Stimulated activated CD8-positive, alpha-beta memory T cell treated with anti-CD3 and anti-CD28 coated beads, Interleukin-4, amount 100 ng/mL, for 4 hours (primary cell): ENCODE measurements at regions not wholly inside any gene's neighbourhood (a gene's known extent, or its start where the extent isn't known, plus 50 kb on each side); places are given as distances from the start of the nearest gene placed in this dataset.

Experiments used
- DNase-seq, 2 donors: peaks; one replicate each; pipeline ENCODE4 v3.0.0-alpha.2; 2020; ENCODE audit warnings: low read depth in 2 of 2, low spot score in 1 of 2

- no peak for DNase-seq
Measured at GRCh38 chr15:98139337-98139736, 178.8 kb downstream of the ARRDC4 start.

GRCh38 chr15:98142572-98142971 is 182.1 kb downstream of the ARRDC4 start:
- DNase-seq: no peak

- no peak for DNase-seq
Measured at GRCh38 chr15:98143116-98143515, 182.6 kb downstream of the ARRDC4 start.

- DNase-seq: no peak
Measured at GRCh38 chr15:98144388-98144787, 183.9 kb downstream of the ARRDC4 start.

- DNase-seq: no peak
Measured at GRCh38 chr15:98146031-98146820, 185.7 kb downstream of the ARRDC4 start.

GRCh38 chr15:98147415-98147814 is 186.9 kb downstream of the ARRDC4 start:
- DNase-seq: no peak

GRCh38 chr15:98150084-98150483 is 189.6 kb downstream of the ARRDC4 start:
- DNase-seq: no peak

- no peak for DNase-seq
Measured at GRCh38 chr15:98150536-98150935, 190.0 kb downstream of the ARRDC4 start.

- DNase-seq: no peak
Measured at GRCh38 chr15:98151096-98151495, 190.6 kb downstream of the ARRDC4 start.

- no peak for DNase-seq
Measured at GRCh38 chr15:98152156-98152555, 191.7 kb downstream of the ARRDC4 start.

- DNase-seq: no peak
Measured at GRCh38 chr15:98154863-98155262, 194.4 kb downstream of the ARRDC4 start.

- no peak for DNase-seq
Measured at GRCh38 chr15:98155356-98155755, 194.9 kb downstream of the ARRDC4 start.

- DNase-seq: no peak
Measured at GRCh38 chr15:98160236-98160635, 199.7 kb downstream of the ARRDC4 start.

- DNase-seq: no peak
Measured at GRCh38 chr15:98163319-98164045, 203.0 kb downstream of the ARRDC4 start.

- DNase-seq: no peak
Measured at GRCh38 chr15:98164571-98164970, 204.1 kb downstream of the ARRDC4 start.

GRCh38 chr15:98164986-98165385 is 204.5 kb downstream of the ARRDC4 start:
- DNase-seq: no peak

GRCh38 chr15:98167722-98168268 is 207.3 kb downstream of the ARRDC4 start:
- DNase-seq: no peak

- no peak for DNase-seq
Measured at GRCh38 chr15:98169551-98169950, 209.0 kb downstream of the ARRDC4 start.

GRCh38 chr15:98174286-98174685 is 213.8 kb downstream of the ARRDC4 start:
- no peak for DNase-seq

GRCh38 chr15:98174841-98175240 is 214.3 kb downstream of the ARRDC4 start:
- no peak for DNase-seq

GRCh38 chr15:98177966-98178592 is 217.6 kb downstream of the ARRDC4 start:
- DNase-seq: no peak

- no peak for DNase-seq
Measured at GRCh38 chr15:98178861-98179260, 218.4 kb downstream of the ARRDC4 start.
